Parathyroid adenoma (tissue), 2 donors: ENCODE measurements at regions not wholly inside any gene's neighbourhood (a gene's known extent, or its start where the extent isn't known, plus 50 kb on each side); places are given as distances from the start of the nearest gene placed in this dataset.

Experiments
- H2AFZ ChIP-seq: fragments of 300-600 bp; sonication (generic); one replicate; pipeline ENCODE4 v1.7.0; 2017; ENCODE audit warnings: antibody characterized with exemption, mild to moderate bottlenecking
- H3K27ac ChIP-seq: fragments of 300-600 bp; sonication (generic); one replicate; pipeline ENCODE4 v1.7.0; 2017
- H3K27me3 ChIP-seq: fragments of 300-600 bp; sonication (generic); one replicate; pipeline ENCODE4 v1.7.0; 2017; ENCODE audit warnings: low read length; ENCODE audit not compliant: control insufficient read depth, insufficient read depth
- H3K36me3 ChIP-seq: fragments of 300-600 bp; sonication (generic); one replicate; pipeline ENCODE4 v1.7.0; 2017; ENCODE audit warnings: low read length; ENCODE audit not compliant: control insufficient read depth, insufficient read depth
- H3K4me1 ChIP-seq: fragments of 300-600 bp; sonication (generic); one replicate; pipeline ENCODE4 v1.7.0; 2017; ENCODE audit warnings: control low read depth
- H3K4me2 ChIP-seq: fragments of 300-600 bp; sonication (generic); one replicate; pipeline ENCODE4 v1.7.0; 2017; ENCODE audit warnings: low read length
- H3K4me3 ChIP-seq: fragments of 300-600 bp; sonication (generic); one replicate; pipeline ENCODE4 v1.7.0; 2017; ENCODE audit warnings: low read depth, low read length
- H3K79me2 ChIP-seq: fragments of 300-600 bp; sonication (generic); one replicate; pipeline ENCODE4 v1.7.0; 2017; ENCODE audit warnings: control low read depth
- H3K9ac ChIP-seq: fragments of 300-600 bp; sonication (generic); one replicate; pipeline ENCODE4 v1.7.0; 2017; ENCODE audit warnings: mild to moderate bottlenecking
- H3K9me3 ChIP-seq: fragments of 300-600 bp; sonication (generic); one replicate; pipeline ENCODE4 v1.7.0; 2017; ENCODE audit warnings: low read length; ENCODE audit not compliant: control insufficient read depth
- TF ChIP-seq, protein P1 (sequence below): fragments of 300-600 bp; sonication (generic); IDR thresholded peaks from one replicate; pipeline ENCODE4 v1.7.0; 2017; ENCODE audit warnings: antibody characterized with exemption, mild to moderate bottlenecking
- donor health status: primary hyperparathyroidism.

DNA sequence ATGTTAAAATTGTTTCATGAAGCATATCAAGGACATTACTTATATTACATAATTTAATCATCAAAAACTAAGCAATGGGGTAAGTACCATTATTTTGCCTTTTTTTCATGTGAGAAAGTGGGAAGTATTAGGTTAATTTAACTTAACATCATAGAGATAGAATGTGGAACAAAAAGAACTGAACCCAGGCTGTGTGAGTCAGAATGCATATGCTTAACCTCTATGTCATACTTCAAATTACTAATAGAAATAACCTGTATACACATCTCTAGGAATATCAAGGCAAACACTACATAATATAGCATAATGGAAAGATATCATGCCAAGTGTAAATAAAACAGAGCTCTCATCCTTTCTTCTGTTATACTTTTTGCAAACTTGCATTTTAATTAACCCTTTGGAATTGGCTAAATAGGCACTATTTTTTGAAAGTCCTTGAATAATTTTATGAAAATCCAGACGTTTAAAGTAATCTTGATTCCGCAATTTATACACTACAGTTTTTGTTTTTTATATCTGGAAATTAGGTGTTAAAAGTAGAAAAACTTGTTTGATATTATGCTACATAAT, 777.7 kb downstream of the SLC6A15 start:
- Histone ChIP-seq H3K36me3 (no peaks in the 10 kb centered on the region), H3K27ac (no peak overlapping the region), H3K9me3 (no peaks in the 10 kb centered on the region), H3K79me2 (no peaks in the 10 kb centered on the region), H3K9ac (no peak overlapping the region), H3K4me3 (no peak overlapping the region), H2AFZ (no peak overlapping the region), H3K4me2 (no peak overlapping the region), H3K4me1 (no peaks in the 10 kb centered on the region), H3K27me3 (no peaks in the 10 kb centered on the region)
- TF ChIP-seq, protein P1, sequence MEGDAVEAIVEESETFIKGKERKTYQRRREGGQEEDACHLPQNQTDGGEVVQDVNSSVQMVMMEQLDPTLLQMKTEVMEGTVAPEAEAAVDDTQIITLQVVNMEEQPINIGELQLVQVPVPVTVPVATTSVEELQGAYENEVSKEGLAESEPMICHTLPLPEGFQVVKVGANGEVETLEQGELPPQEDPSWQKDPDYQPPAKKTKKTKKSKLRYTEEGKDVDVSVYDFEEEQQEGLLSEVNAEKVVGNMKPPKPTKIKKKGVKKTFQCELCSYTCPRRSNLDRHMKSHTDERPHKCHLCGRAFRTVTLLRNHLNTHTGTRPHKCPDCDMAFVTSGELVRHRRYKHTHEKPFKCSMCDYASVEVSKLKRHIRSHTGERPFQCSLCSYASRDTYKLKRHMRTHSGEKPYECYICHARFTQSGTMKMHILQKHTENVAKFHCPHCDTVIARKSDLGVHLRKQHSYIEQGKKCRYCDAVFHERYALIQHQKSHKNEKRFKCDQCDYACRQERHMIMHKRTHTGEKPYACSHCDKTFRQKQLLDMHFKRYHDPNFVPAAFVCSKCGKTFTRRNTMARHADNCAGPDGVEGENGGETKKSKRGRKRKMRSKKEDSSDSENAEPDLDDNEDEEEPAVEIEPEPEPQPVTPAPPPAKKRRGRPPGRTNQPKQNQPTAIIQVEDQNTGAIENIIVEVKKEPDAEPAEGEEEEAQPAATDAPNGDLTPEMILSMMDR: no peak

DNA sequence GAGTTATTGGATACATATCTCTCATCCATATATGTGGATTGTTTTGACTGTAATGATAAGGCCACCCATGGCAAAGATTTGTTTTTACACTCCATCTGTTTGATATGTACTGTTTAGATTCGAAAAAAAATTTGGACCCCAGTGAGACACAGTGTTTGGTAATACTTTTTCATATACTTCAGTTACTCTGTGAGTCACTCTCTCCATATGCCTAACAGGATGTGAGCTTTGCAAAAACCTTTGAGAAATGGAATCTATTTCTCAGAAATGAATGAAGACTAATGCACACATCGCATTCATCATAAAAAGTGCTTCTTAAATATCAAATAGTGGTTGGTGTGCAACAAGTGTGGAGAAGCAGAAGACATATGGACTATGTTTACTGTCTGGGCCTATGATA, 781.5 kb downstream of the SLC6A15 start:
- H3K4me2 ChIP-seq: no peak overlapping the region
- no peak overlapping the region for H3K4me3 ChIP-seq
- TF ChIP-seq, protein P1: no peak
- H3K9me3 ChIP-seq: no peaks in the 10 kb centered on the region
- no peaks in the 10 kb centered on the region for H3K36me3 ChIP-seq
- H3K4me1 ChIP-seq: no peaks in the 10 kb centered on the region
- H3K27me3 ChIP-seq: no peaks in the 10 kb centered on the region
- no peak overlapping the region for H2AFZ ChIP-seq
- H3K9ac ChIP-seq: no peak overlapping the region
- H3K79me2 ChIP-seq: no peaks in the 10 kb centered on the region
- H3K27ac ChIP-seq: no peak overlapping the region

- H2AFZ ChIP-seq: no peak overlapping the region
- H3K9ac ChIP-seq: no peak overlapping the region
- H3K36me3 ChIP-seq: no peaks in the 10 kb centered on the region
- no peak overlapping the region for H3K4me3 ChIP-seq
- no peaks in the 10 kb centered on the region for H3K27me3 ChIP-seq
- H3K27ac ChIP-seq: no peak overlapping the region
- TF ChIP-seq, protein P1: no peak
- H3K79me2 ChIP-seq: no peaks in the 10 kb centered on the region
- no peak overlapping the region for H3K4me2 ChIP-seq
- no peaks in the 10 kb centered on the region for H3K4me1 ChIP-seq
- no peaks in the 10 kb centered on the region for H3K9me3 ChIP-seq
These were observed 784.2 kb downstream of the SLC6A15 start for GRCh38 chr12:84128117-84128991.

GRCh38 chr12:84124211-84124610, 788.4 kb downstream of the SLC6A15 start:
- Histone ChIP-seq H3K27me3 (no peaks in the 10 kb centered on the region), H3K27ac (no peak overlapping the region), H3K9ac (no peak overlapping the region), H3K36me3 (no peaks in the 10 kb centered on the region), H2AFZ (no peak overlapping the region), H3K9me3 (no peaks in the 10 kb centered on the region), H3K4me1 (no peaks in the 10 kb centered on the region), H3K79me2 (no peaks in the 10 kb centered on the region), H3K4me3 (no peak overlapping the region), H3K4me2 (no peak overlapping the region)
- TF ChIP-seq, protein P1: no peak
